Vagina (tissue), 2 donors: ENCODE measurements at regions not wholly inside any gene's neighbourhood (a gene's known extent, or its start where the extent isn't known, plus 50 kb on each side); places are given as distances from the start of the nearest gene placed in this dataset.

ENCODE experiments used
- DNase-seq, 2 donors: peaks; one replicate each; pipeline ENCODE4 v3.0.0-alpha.2; 2017; ENCODE audit errors: extremely low spot score in 2 of 2
- H3K27ac ChIP-seq: fragments of 200-600 bp; sonication (generic); one replicate; pipeline ENCODE4 v1.5.1; 2019
- H3K27me3 ChIP-seq: fragments of 200-600 bp; sonication (generic); one replicate; pipeline ENCODE4 v1.5.1; 2019
- H3K36me3 ChIP-seq, 2 donors: fragments of 200-600 bp; sonication (generic); one replicate each; pipeline ENCODE4 v1.5.1; 2017 to 2019
- H3K4me1 ChIP-seq: fragments of 200-600 bp; sonication (generic); one replicate; pipeline ENCODE4 v1.5.1; 2019
- H3K4me3 ChIP-seq, 2 donors: fragments of 200-600 bp; sonication (generic); 1 replicate in 1 of 2; 2 replicates in 1 of 2; pipeline ENCODE4 v1.5.1; 2016 to 2019
- H3K9me3 ChIP-seq: fragments of 200-600 bp; sonication (generic); one replicate; pipeline ENCODE4 v1.5.1; 2019
- POLR2A ChIP-seq, 2 donors: fragments of 450-650 bp; IDR thresholded peaks; one replicate each; pipeline ENCODE4 v1.6.1; 2017; ENCODE audit warnings: antibody characterized with exemption in 2 of 2, mild to moderate bottlenecking in 2 of 2, moderate library complexity in 2 of 2
- POLR2AphosphoS5 ChIP-seq, 2 donors: sonication (generic); formaldehyde crosslinking; IDR thresholded peaks; one replicate each; pipeline ENCODE4 v1.9.0; 2017; ENCODE audit warnings: antibody characterized with exemption in 2 of 2, mild to moderate bottlenecking in 2 of 2, low read depth in 1 of 2; ENCODE audit not compliant: insufficient read depth in 1 of 2
- intact Hi-C: fragments of 100-400 bp; cut with DNase I; formaldehyde crosslinking; loops from one replicate; pipeline ENCODE4 v1.15.1; 2023
- TF ChIP-seq, protein P1 (sequence below), 3 experiments: fragments of 450-650 bp in 2 of 3; fragments of 200-600 bp in 1 of 3; sonication (generic) in 1 of 3; IDR thresholded peaks; one replicate each; pipeline ENCODE4 v1.5.1; 2017 to 2019; ENCODE audit warnings: antibody characterized with exemption in 3 of 3, mild to moderate bottlenecking in 2 of 3, moderate library complexity in 2 of 3

GRCh38 chr14:98208943-98209342 is 1063.1 kb downstream of the BCL11B start:
- TF ChIP-seq, protein P1, sequence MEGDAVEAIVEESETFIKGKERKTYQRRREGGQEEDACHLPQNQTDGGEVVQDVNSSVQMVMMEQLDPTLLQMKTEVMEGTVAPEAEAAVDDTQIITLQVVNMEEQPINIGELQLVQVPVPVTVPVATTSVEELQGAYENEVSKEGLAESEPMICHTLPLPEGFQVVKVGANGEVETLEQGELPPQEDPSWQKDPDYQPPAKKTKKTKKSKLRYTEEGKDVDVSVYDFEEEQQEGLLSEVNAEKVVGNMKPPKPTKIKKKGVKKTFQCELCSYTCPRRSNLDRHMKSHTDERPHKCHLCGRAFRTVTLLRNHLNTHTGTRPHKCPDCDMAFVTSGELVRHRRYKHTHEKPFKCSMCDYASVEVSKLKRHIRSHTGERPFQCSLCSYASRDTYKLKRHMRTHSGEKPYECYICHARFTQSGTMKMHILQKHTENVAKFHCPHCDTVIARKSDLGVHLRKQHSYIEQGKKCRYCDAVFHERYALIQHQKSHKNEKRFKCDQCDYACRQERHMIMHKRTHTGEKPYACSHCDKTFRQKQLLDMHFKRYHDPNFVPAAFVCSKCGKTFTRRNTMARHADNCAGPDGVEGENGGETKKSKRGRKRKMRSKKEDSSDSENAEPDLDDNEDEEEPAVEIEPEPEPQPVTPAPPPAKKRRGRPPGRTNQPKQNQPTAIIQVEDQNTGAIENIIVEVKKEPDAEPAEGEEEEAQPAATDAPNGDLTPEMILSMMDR (IDR thresholded peaks at IDR 0.05), result no peak
- TF ChIP-seq POLR2A (IDR thresholded peaks at IDR 0.05) (no peak), POLR2AphosphoS5 (IDR thresholded peaks at IDR 0.05; ENCODE audit: insufficient read depth in 1 of 2, low read depth in 1 of 2) (no peak)
- no peaks in the 10 kb centered on the region for H3K4me1 ChIP-seq
- H3K36me3 ChIP-seq, result no peaks in the 10 kb centered on the region
- no peaks in the 10 kb centered on the region for H3K9me3 ChIP-seq
- H3K27me3 ChIP-seq, result no peaks in the 10 kb centered on the region
- H3K4me3 ChIP-seq, result no peak overlapping the region
- no peak overlapping the region for H3K27ac ChIP-seq
- intact Hi-C loops, result no loop called here
- no peak for DNase-seq

- DNase-seq, result no peak
- TF ChIP-seq POLR2A (IDR thresholded peaks at IDR 0.05) (no peak), POLR2AphosphoS5 (IDR thresholded peaks at IDR 0.05; ENCODE audit: insufficient read depth in 1 of 2, low read depth in 1 of 2) (no peak)
- TF ChIP-seq, protein P1 (IDR thresholded peaks at IDR 0.05), result no peak
- no peaks in the 10 kb centered on the region for H3K36me3 ChIP-seq
- H3K27me3 ChIP-seq, result no peaks in the 10 kb centered on the region
- H3K4me3 ChIP-seq, result no peak overlapping the region
- no peaks in the 10 kb centered on the region for H3K9me3 ChIP-seq
- no peaks in the 10 kb centered on the region for H3K4me1 ChIP-seq
- intact Hi-C loops, result no loop called here
- no peak overlapping the region for H3K27ac ChIP-seq
These were observed 1061.8 kb downstream of the BCL11B start for GRCh38 chr14:98210045-98210672.

- intact Hi-C loops, result no loop called here
These were observed 1054.5 kb downstream of the BCL11B start for GRCh38 chr14:98217530-98217929.

GRCh38 chr14:98218218-98218617 is 1053.8 kb downstream of the BCL11B start:
- no peaks in the 10 kb centered on the region for H3K4me1 ChIP-seq
- no peak overlapping the region for H3K4me3 ChIP-seq
- no peaks in the 10 kb centered on the region for H3K27me3 ChIP-seq
- TF ChIP-seq POLR2AphosphoS5 (IDR thresholded peaks at IDR 0.05; ENCODE audit: insufficient read depth in 1 of 2, low read depth in 1 of 2) (no peak), POLR2A (IDR thresholded peaks at IDR 0.05) (no peak)
- TF ChIP-seq, protein P1 (IDR thresholded peaks at IDR 0.05), result no peak
- DNase-seq, result no peak
- H3K36me3 ChIP-seq, result no peaks in the 10 kb centered on the region
- intact Hi-C loops, result no loop called here
- no peak overlapping the region for H3K27ac ChIP-seq
- H3K9me3 ChIP-seq, result no peaks in the 10 kb centered on the region

More at GRCh38 chr14:98217530-98217929, 1054.5 kb downstream of the BCL11B start:
- TF ChIP-seq POLR2A (IDR thresholded peaks at IDR 0.05), result no peak
- TF ChIP-seq, protein P1 (IDR thresholded peaks at IDR 0.05), result no peak
- TF ChIP-seq POLR2AphosphoS5 (IDR thresholded peaks at IDR 0.05; ENCODE audit: insufficient read depth in 1 of 2, low read depth in 1 of 2), result no peak
- Histone ChIP-seq H3K4me3 (no peak overlapping the region), H3K27ac (no peak overlapping the region), H3K27me3 (no peaks in the 10 kb centered on the region), H3K4me1 (no peaks in the 10 kb centered on the region), H3K36me3 (no peaks in the 10 kb centered on the region), H3K9me3 (no peaks in the 10 kb centered on the region)
- no peak for DNase-seq

DNA sequence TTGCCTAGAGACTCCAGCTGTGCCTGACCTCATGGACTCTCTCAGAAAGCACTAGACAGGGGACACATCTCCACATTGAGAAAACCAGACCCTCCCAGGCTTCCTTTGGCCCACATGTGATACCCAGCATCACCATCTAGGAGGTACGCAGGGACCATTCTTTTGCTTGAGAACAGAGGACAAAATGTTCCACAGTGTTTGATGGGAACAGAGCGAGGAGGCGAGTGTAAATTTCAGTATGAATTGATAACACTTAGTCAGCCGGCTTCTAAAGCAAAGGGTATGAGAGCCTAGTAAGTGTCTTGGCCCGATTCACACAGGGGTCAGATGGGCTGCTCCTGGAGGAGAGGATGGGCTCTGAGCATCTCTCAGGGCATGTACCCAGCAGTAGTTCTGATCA is 1052.4 kb downstream of the BCL11B start:
- no peak overlapping the region for H3K4me3 ChIP-seq
- H3K9me3 ChIP-seq, result no peaks in the 10 kb centered on the region
- no peaks in the 10 kb centered on the region for H3K4me1 ChIP-seq
- no peak for TF ChIP-seq POLR2A (IDR thresholded peaks at IDR 0.05)
- TF ChIP-seq, protein P1 (IDR thresholded peaks at IDR 0.05), result no peak
- TF ChIP-seq POLR2AphosphoS5 (IDR thresholded peaks at IDR 0.05; ENCODE audit: insufficient read depth in 1 of 2, low read depth in 1 of 2), result no peak
- intact Hi-C loops, result no loop called here
- no peaks in the 10 kb centered on the region for H3K27me3 ChIP-seq
- no peak for DNase-seq
- no peak overlapping the region for H3K27ac ChIP-seq
- H3K36me3 ChIP-seq, result no peaks in the 10 kb centered on the region
